Activated CD4-positive, alpha-beta memory T cell treated with anti-CD3 and anti-CD28 coated beads for 36 hours (primary cell): ENCODE measurements at regions not wholly inside any gene's neighbourhood (a gene's known extent, or its start where the extent isn't known, plus 50 kb on each side); places are given as distances from the start of the nearest gene placed in this dataset.

Source experiments
- CTCF ChIA-PET: fragments of 350-600 bp; sonication (Branson Sonifier 250); formaldehyde crosslinking; loops from one replicate; lab custom pipeline; 2021; ENCODE audit warnings: antibody characterized with exemption, inconsistent platforms; lab: Charles Lee
- POLR2A ChIA-PET: fragments of 350-600 bp; sonication (Branson Sonifier 250); formaldehyde crosslinking; loops from one replicate; lab custom pipeline; 2021; ENCODE audit warnings: antibody characterized with exemption; lab: Charles Lee
- DNase-seq: peaks from one replicate; pipeline ENCODE4 v3.0.0-alpha.2; 2020
- H3K27ac Mint-ChIP-seq: one replicate; pipeline ENCODE4 v1.8.0; 2021; ENCODE audit warnings: mixed read lengths
- H3K27me3 Mint-ChIP-seq: one replicate; pipeline ENCODE4 v1.8.0; 2021; ENCODE audit warnings: mixed read lengths
- H3K36me3 Mint-ChIP-seq: one replicate; pipeline ENCODE4 v1.8.0; 2021; ENCODE audit warnings: mixed read lengths
- H3K4me1 Mint-ChIP-seq: one replicate; pipeline ENCODE4 v1.8.0; 2021; ENCODE audit warnings: low read depth, mixed read lengths
- H3K4me3 Mint-ChIP-seq: one replicate; pipeline ENCODE4 v1.8.0; 2021; ENCODE audit warnings: mild to moderate bottlenecking, mixed read lengths
- H3K9me3 Mint-ChIP-seq: one replicate; pipeline ENCODE4 v1.8.0; 2021; ENCODE audit warnings: mixed read lengths
- intact Hi-C: fragments of 100-400 bp; cut with micrococcal nuclease; formaldehyde crosslinking; loops from one replicate; pipeline ENCODE4 v1.15.1; 2023

- Mint-ChIP-seq H3K36me3 (no peaks in the 10 kb centered on the region), H3K27ac (no peak overlapping the region), H3K27me3 (no peaks in the 10 kb centered on the region), H3K4me3 (no peak overlapping the region), H3K9me3 (no peaks in the 10 kb centered on the region), H3K4me1 (no peaks in the 10 kb centered on the region)
- CTCF ChIA-PET, result interaction anchor here (0.5 kb wide), 1 partner anchor 34 kb away, joined by 3 read pairs; no protein-coding TSS in a partner anchor
- intact Hi-C loops, result no loop called here
- no peak for DNase-seq
- POLR2A ChIA-PET, result no interaction called here
Measured at GRCh38 chr15:31250033-31250432, 76.6 kb upstream of the KLF13 start.

- intact Hi-C loops, result no loop called here
- Mint-ChIP-seq H3K27ac (no peak overlapping the region), H3K27me3 (no peaks in the 10 kb centered on the region), H3K4me3 (no peak overlapping the region), H3K4me1 (no peaks in the 10 kb centered on the region), H3K9me3 (no peaks in the 10 kb centered on the region), H3K36me3 (no peaks in the 10 kb centered on the region)
- DNase-seq, result no peak
- ChIA-PET POLR2A (no interaction called here), CTCF (no interaction called here)
Measured at GRCh38 chr15:31251165-31251564, 75.5 kb upstream of the KLF13 start.

- no peak overlapping the region for H3K4me3 Mint-ChIP-seq
- H3K27ac Mint-ChIP-seq, result no peak overlapping the region
- ChIA-PET POLR2A (no interaction called here), CTCF (interaction anchor here (1.2 kb wide), 1 partner anchor 12 kb away, joined by 3 read pairs; no protein-coding TSS in a partner anchor)
- DNase-seq, result no peak
- no peaks in the 10 kb centered on the region for H3K27me3 Mint-ChIP-seq
- no peaks in the 10 kb centered on the region for H3K36me3 Mint-ChIP-seq
- peaks cover 2% of the 10 kb centered on the region for H3K4me1 Mint-ChIP-seq
- no peaks in the 10 kb centered on the region for H3K9me3 Mint-ChIP-seq
- intact Hi-C loops, result no loop called here
Measured at GRCh38 chr15:31252171-31252785, 74.4 kb upstream of the KLF13 start.

GRCh38 chr15:31254431-31255175 lies 72.0 kb upstream of the KLF13 start:
- Mint-ChIP-seq H3K27me3 (no peaks in the 10 kb centered on the region), H3K36me3 (no peaks in the 10 kb centered on the region), H3K27ac (no peak overlapping the region), H3K9me3 (no peaks in the 10 kb centered on the region), H3K4me1 (peaks cover 9% of the 10 kb centered on the region), H3K4me3 (no peak overlapping the region)
- POLR2A ChIA-PET, result no interaction called here
- CTCF ChIA-PET, result no interaction called here
- intact Hi-C loops, result no loop called here
- no peak for DNase-seq

GRCh38 chr15:31255176-31255510 lies 71.5 kb upstream of the KLF13 start:
- Mint-ChIP-seq H3K36me3 (no peaks in the 10 kb centered on the region), H3K4me3 (no peak overlapping the region), H3K27me3 (no peaks in the 10 kb centered on the region), H3K9me3 (no peaks in the 10 kb centered on the region), H3K27ac (no peak overlapping the region), H3K4me1 (peaks cover 9% of the 10 kb centered on the region)
- CTCF ChIA-PET, result interaction anchor here (1.3 kb wide), 1 partner anchor 126 kb away, joined by 3 read pairs; no protein-coding TSS in a partner anchor
- DNase-seq, result no peak
- intact Hi-C loops, result no loop called here
- POLR2A ChIA-PET, result no interaction called here

- H3K36me3 Mint-ChIP-seq, result no peaks in the 10 kb centered on the region
- no peaks in the 10 kb centered on the region for H3K9me3 Mint-ChIP-seq
- POLR2A ChIA-PET, result no interaction called here
- no peak overlapping the region for H3K4me3 Mint-ChIP-seq
- no peak for DNase-seq
- no peak overlapping the region for H3K27ac Mint-ChIP-seq
- peaks cover 9% of the 10 kb centered on the region for H3K4me1 Mint-ChIP-seq
- H3K27me3 Mint-ChIP-seq, result no peaks in the 10 kb centered on the region
- CTCF ChIA-PET, result interaction anchor here (1.3 kb wide), 1 partner anchor 127 kb away, joined by 3 read pairs; no protein-coding TSS in a partner anchor
- intact Hi-C loops, result no loop called here
Measured at GRCh38 chr15:31255732-31256377, 70.8 kb upstream of the KLF13 start.

GRCh38 chr15:31256378-31257265 lies 70.0 kb upstream of the KLF13 start:
- Mint-ChIP-seq H3K27ac (no peak overlapping the region), H3K27me3 (no peaks in the 10 kb centered on the region), H3K4me3 (no peak overlapping the region), H3K36me3 (no peaks in the 10 kb centered on the region), H3K4me1 (peaks cover 10% of the 10 kb centered on the region), H3K9me3 (no peaks in the 10 kb centered on the region)
- intact Hi-C loops, result no loop called here
- DNase-seq, result no peak
- CTCF ChIA-PET, result interaction anchor here (1.3 kb wide), 1 partner anchor 128 kb away, joined by 3 read pairs; no protein-coding TSS in a partner anchor
- POLR2A ChIA-PET, result no interaction called here

- no peaks in the 10 kb centered on the region for H3K27me3 Mint-ChIP-seq
- ChIA-PET CTCF (no interaction called here), POLR2A (no interaction called here)
- H3K4me1 Mint-ChIP-seq, result peaks cover 16% of the 10 kb centered on the region
- no peaks in the 10 kb centered on the region for H3K36me3 Mint-ChIP-seq
- H3K9me3 Mint-ChIP-seq, result no peaks in the 10 kb centered on the region
- H3K27ac Mint-ChIP-seq, result no peak overlapping the region
- intact Hi-C loops, result no loop called here
- DNase-seq, result no peak
- no peak overlapping the region for H3K4me3 Mint-ChIP-seq
Measured at GRCh38 chr15:31257286-31257685, 69.3 kb upstream of the KLF13 start.

- ChIA-PET CTCF (no interaction called here), POLR2A (no interaction called here)
- Mint-ChIP-seq H3K27ac (no peak overlapping the region), H3K4me3 (no peak overlapping the region), H3K9me3 (no peaks in the 10 kb centered on the region), H3K4me1 (peaks cover 26% of the 10 kb centered on the region), H3K27me3 (no peaks in the 10 kb centered on the region), H3K36me3 (no peaks in the 10 kb centered on the region)
- intact Hi-C loops, result no loop called here
- no peak for DNase-seq
Measured at GRCh38 chr15:31258260-31258659, 68.4 kb upstream of the KLF13 start.

GRCh38 chr15:31259562-31260252 lies 66.9 kb upstream of the KLF13 start:
- intact Hi-C loops, result loop anchor here (5.0 kb wide), 2 partner anchors 43 to 228 kb away; no protein-coding TSS in a partner anchor
- Mint-ChIP-seq H3K27ac (no peak overlapping the region), H3K36me3 (no peaks in the 10 kb centered on the region), H3K27me3 (no peaks in the 10 kb centered on the region), H3K9me3 (no peaks in the 10 kb centered on the region), H3K4me1 (peaks cover 40% of the 10 kb centered on the region), H3K4me3 (no peak overlapping the region)
- ChIA-PET CTCF (no interaction called here), POLR2A (interaction anchor here (0.6 kb wide), 1 partner anchor 221 kb away, joined by 3 read pairs; no protein-coding TSS in a partner anchor)
- DNase-seq, result no peak

- no peaks in the 10 kb centered on the region for H3K9me3 Mint-ChIP-seq
- POLR2A ChIA-PET, result no interaction called here
- CTCF ChIA-PET, result interaction anchor here (1.5 to 1.7 kb wide), 2 partner anchors 60 to 228 kb away, joined by 3 to 5 read pairs; no protein-coding TSS in a partner anchor
- peaks cover 51% of the 10 kb centered on the region for H3K4me1 Mint-ChIP-seq
- H3K27me3 Mint-ChIP-seq, result no peaks in the 10 kb centered on the region
- no peak for DNase-seq
- H3K27ac Mint-ChIP-seq, result peak overlapping the region; percentile 4
- intact Hi-C loops, result loop anchor here (5.0 kb wide), 2 partner anchors 42 to 227 kb away; no protein-coding TSS in a partner anchor
- H3K36me3 Mint-ChIP-seq, result no peaks in the 10 kb centered on the region
- H3K4me3 Mint-ChIP-seq, result no peak overlapping the region
Measured at GRCh38 chr15:31260646-31261265, 65.9 kb upstream of the KLF13 start.
